ENCODE measurements at regions not wholly inside any gene's neighbourhood (a gene's known extent, or its start where the extent isn't known, plus 50 kb on each side); places are given as distances from the start of the nearest gene placed in this dataset.

GRCh38 chr21:22409571-22409970 is 1411.4 kb downstream of the NCAM2 start:
- H3K4me3 Mint-ChIP-seq, result no peak overlapping the region
- no peak for DNase-seq
- no peak overlapping the region for H3K27ac Mint-ChIP-seq
- H3K4me1 Mint-ChIP-seq (ENCODE audit: low read depth), result no peaks in the 10 kb centered on the region
- peaks cover 28% of the 10 kb centered on the region for H3K9me3 Mint-ChIP-seq
- no peak for TF ChIP-seq CTCF (IDR thresholded peaks at IDR 0.05)
- H3K27me3 Mint-ChIP-seq (ENCODE audit: insufficient read depth), result no peaks in the 10 kb centered on the region
- no peaks in the 10 kb centered on the region; the same call in 1 of the 2 replicates for H3K36me3 Mint-ChIP-seq (ENCODE audit: low read depth)

GRCh38 chr21:22416555-22416954 is 1418.3 kb downstream of the NCAM2 start:
- H3K36me3 Mint-ChIP-seq (ENCODE audit: low read depth), result no peaks in the 10 kb centered on the region
- no peak for TF ChIP-seq CTCF (IDR thresholded peaks at IDR 0.05)
- H3K4me3 Mint-ChIP-seq, result no peak overlapping the region
- no peak overlapping the region for H3K27ac Mint-ChIP-seq
- no peaks in the 10 kb centered on the region for H3K4me1 Mint-ChIP-seq (ENCODE audit: low read depth)
- H3K9me3 Mint-ChIP-seq, result peaks cover 10% of the 10 kb centered on the region
- DNase-seq, result no peak
- no peaks in the 10 kb centered on the region for H3K27me3 Mint-ChIP-seq (ENCODE audit: insufficient read depth)

GRCh38 chr21:22421416-22422180 is 1423.4 kb downstream of the NCAM2 start:
- no peak for DNase-seq
- no peaks in the 10 kb centered on the region for H3K36me3 Mint-ChIP-seq (ENCODE audit: low read depth)

GRCh38 chr21:22438428-22439086 is 1440.3 kb downstream of the NCAM2 start:
- Mint-ChIP-seq H3K36me3 (ENCODE audit: low read depth) (no peaks in the 10 kb centered on the region; the same call in 1 of the 2 replicates), H3K4me1 (ENCODE audit: low read depth) (no peaks in the 10 kb centered on the region), H3K27ac (no peak overlapping the region), H3K9me3 (peaks cover 37% of the 10 kb centered on the region), H3K4me3 (no peak overlapping the region), H3K27me3 (ENCODE audit: insufficient read depth) (no peaks in the 10 kb centered on the region)
- no peak for DNase-seq
- TF ChIP-seq CTCF (IDR thresholded peaks at IDR 0.05), result no peak

More at GRCh38 chr21:22421416-22422180, 1423.4 kb downstream of the NCAM2 start:
- Mint-ChIP-seq H3K27me3 (ENCODE audit: insufficient read depth) (no peaks in the 10 kb centered on the region), H3K4me3 (no peak overlapping the region), H3K27ac (no peak overlapping the region), H3K4me1 (ENCODE audit: low read depth) (no peaks in the 10 kb centered on the region), H3K9me3 (peaks cover 4% of the 10 kb centered on the region)
- TF ChIP-seq CTCF (IDR thresholded peaks at IDR 0.05), result no peak

- no peaks in the 10 kb centered on the region for H3K4me1 Mint-ChIP-seq (ENCODE audit: low read depth)
- TF ChIP-seq CTCF (IDR thresholded peaks at IDR 0.05), result no peak
- no peak overlapping the region for H3K27ac Mint-ChIP-seq
- H3K36me3 Mint-ChIP-seq (ENCODE audit: low read depth), result no peaks in the 10 kb centered on the region
- DNase-seq, result no peak
- peaks cover 27% of the 10 kb centered on the region for H3K9me3 Mint-ChIP-seq
- H3K27me3 Mint-ChIP-seq (ENCODE audit: insufficient read depth), result no peaks in the 10 kb centered on the region
- no peak overlapping the region for H3K4me3 Mint-ChIP-seq
Observed at GRCh38 chr21:22444990-22445389, 1446.8 kb downstream of the NCAM2 start.
